ENCODE measurements at regions not wholly inside any gene's neighbourhood (a gene's known extent, or its start where the extent isn't known, plus 50 kb on each side); places are given as distances from the start of the nearest gene placed in this dataset.

DNA sequence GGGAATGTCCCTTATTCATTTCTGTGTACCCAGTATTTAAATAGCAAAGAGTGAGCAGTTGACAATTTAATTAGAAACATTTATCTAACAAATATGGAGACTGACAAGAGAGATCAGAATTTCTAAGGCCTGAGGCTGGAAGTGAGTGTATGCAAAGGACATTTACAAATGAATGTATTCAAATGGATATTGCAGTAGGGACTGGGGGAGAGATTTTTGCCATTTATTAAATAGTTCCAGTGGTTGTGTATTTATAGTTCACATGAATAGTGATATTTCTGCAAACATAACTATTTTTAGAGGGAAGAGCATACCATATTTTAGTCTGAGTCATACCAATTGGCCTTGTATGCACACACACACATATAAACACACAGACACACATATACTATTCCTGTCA is 592.4 kb downstream of the GLUD2 start:
- TF ChIP-seq, protein P1, sequence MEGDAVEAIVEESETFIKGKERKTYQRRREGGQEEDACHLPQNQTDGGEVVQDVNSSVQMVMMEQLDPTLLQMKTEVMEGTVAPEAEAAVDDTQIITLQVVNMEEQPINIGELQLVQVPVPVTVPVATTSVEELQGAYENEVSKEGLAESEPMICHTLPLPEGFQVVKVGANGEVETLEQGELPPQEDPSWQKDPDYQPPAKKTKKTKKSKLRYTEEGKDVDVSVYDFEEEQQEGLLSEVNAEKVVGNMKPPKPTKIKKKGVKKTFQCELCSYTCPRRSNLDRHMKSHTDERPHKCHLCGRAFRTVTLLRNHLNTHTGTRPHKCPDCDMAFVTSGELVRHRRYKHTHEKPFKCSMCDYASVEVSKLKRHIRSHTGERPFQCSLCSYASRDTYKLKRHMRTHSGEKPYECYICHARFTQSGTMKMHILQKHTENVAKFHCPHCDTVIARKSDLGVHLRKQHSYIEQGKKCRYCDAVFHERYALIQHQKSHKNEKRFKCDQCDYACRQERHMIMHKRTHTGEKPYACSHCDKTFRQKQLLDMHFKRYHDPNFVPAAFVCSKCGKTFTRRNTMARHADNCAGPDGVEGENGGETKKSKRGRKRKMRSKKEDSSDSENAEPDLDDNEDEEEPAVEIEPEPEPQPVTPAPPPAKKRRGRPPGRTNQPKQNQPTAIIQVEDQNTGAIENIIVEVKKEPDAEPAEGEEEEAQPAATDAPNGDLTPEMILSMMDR (tag by site-specific recombination; IDR thresholded peaks at IDR 0.05) = no peak
- no peak for TF ChIP-seq ZNF558 (tag by site-specific recombination; IDR thresholded peaks at IDR 0.05)
